ENCODE measurements at regions not wholly inside any gene's neighbourhood (a gene's known extent, or its start where the extent isn't known, plus 50 kb on each side); places are given as distances from the start of the nearest gene placed in this dataset.

DNA sequence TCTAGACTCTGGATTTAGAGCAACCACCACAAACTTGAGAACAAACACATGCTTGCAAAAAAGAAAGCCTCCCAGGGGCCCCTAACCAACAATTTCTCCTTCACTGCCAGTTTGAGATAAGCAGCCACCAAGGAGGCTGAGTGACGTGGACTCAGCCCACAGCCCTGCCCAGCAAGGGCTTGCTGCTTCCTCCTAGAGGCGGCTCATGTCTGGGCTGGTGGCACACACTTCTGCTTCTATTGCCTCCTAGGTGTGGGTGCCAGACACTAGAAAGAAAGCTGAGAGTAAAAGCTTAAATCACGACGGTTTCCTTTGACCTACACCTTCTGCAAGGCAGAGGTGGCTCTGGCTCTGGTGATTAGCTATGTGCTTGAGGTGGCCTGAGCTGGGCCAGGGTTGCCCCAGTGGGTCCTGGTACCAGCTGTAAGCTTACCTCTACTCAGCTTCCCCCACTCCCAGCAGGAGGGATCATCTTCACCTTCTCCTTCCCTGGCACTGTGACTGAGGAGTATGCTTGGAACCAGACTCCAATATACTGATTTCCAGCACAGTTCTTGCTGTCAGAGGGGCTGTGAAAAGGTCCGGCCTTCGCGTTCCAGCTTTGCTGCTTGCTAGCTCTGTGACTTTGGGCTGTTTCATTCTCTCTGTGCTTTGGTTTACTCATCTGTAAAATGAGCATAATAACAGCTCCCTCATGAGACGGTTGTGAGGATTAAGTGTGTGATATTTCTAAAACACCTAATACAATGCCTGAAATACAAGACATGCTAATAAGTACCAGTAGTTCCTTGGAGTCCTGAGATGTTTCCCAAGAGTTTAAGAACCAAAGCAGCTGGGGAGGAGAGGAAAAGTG is 89.7 kb upstream of the PARP11 start:
- DNase-seq (ENCODE audit: low read depth in 2 of 2), result peak; percentile 31 to 39

DNA sequence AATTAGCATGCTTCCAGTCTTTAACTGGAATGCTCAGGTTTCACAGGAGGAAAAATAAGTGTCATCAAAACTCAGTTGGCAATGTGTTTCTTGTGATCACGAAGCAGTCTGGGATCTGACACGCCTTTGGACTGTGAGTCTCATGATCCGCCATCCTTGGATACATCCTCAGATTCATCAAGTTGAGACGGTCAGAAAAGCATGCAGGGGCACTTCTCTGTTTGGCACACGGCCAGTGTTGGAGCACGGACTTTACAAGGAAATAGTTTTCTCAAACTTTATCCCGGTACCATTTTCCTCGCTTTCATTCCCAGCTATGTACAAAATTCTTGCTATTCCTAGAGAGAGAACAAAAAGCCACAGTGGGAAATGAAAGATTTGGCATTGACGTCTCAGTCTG is 88.4 kb upstream of the PARP11 start:
- no peak for DNase-seq (ENCODE audit: low read depth in 2 of 2)

DNA sequence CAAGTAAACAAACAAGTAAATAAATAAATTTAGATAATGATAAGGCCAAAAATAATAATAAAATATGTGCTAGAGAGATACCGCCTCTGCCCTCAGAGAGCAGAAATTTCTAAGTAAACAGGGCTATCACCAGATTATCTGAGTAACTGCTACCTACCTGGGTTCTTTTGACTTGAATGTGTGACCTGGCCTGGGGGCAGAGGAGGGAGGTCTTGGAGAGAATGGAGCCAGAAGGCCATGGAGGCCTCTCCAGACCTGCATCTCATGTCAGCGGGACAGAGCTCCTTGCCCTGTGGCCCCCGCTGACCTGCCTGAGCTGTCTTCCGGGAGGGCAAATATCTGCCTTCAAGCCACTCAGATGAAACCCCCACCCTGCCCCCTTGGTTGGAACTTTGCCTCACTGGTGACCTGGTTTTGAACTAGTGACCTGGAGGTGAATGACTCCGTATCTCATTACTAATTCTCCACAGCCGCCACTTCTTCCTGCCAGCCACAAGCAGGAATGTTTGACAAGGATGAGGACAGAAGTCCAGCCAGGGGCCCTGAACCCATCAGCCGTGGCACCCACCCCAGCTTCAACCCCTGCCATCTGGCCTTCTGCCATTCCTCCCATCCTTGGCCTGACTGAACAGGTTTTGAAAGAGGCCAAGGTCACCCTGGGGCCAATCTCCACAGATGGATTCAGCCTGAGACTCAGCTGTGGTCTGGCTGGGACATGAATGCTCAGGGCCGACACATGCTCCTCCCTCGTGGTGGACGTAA is 86.8 kb upstream of the PARP11 start:
- no peak for DNase-seq (ENCODE audit: low read depth in 2 of 2)

DNA sequence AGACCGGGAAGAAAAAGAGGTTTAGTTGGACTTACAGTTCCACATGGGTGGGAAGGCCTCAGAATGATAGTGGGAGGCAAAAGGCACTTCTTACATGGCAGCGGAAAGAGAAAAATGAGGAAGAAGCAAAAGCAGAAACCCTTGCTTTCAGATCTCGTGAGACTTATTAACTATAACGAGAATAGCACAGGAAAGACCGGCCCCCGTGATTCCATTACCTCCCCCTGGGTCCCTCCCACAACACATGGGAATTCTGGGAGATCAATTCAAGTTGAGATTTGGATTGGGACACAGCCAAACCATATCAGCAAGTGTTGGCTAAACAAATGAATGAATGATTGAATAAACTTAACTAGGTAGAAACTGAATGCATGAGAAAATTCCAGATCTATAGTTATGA is 85.3 kb upstream of the PARP11 start:
- DNase-seq (ENCODE audit: low read depth in 2 of 2), result no peak

DNA sequence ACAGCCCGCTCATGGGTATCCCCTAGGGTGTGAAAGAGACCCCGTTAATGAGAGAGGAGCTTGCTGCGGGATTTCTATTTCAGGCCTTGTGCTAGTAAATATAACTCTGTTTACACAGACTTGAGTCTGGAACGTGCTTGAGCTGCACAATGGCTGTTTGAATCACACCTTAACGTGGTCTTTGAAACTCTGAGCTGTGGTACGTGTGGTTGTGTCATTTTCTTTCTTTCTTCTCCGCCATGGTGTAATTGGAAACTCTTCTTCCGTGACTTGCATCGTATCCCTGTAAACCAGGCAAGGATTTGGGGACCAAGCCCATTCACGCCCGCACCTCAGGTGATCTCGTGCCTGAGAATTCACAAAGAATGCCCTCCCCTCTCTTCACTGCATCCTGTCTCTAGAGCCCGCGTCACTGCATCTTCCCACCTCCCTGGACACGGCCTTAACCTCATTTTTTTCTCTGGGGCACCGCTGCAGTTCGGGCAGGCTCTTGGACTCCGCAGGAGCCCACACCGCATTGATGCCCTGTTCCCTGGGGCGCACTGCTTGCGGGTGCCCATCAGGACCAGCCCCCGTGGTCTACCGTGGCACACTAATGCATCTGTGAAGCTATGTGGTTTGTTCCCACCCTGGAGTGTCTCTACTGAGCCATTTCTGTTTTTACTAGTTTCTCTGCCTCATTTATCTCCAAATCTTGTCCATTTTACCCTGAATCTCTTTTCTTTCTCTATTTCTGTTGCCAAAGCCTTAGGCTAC is 78.4 kb upstream of the PARP11 start:
- no peak for DNase-seq (ENCODE audit: low read depth in 2 of 2)

DNA sequence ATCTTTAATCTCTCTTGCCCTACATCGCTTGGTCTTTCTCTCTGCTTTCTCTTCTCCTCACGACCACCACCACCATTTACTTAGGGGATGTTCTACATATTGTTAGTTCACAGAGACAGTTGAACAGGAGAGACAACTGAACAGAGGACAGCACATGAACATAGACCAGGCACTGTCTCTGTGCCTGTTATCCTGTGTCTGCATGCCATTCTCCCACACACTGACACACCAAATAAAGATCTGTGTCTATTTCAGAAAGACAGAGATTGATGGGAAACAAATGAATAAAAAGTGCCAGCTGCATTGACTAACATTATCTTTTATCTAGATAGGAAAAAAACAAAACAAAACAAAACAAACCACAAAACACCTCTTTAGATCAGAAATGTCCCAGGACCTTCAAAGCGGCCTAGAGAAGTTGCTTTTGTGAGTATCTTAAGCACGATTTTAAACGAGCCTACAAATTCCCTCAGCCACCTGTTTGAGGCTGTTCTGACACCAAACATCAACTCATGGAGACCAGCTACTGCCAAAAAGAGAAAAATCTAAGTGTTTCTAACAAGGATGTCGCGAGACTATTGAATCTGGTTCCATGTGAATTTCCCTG is 77.6 kb upstream of the PARP11 start:
- DNase-seq (ENCODE audit: low read depth in 2 of 2), result no peak

DNA sequence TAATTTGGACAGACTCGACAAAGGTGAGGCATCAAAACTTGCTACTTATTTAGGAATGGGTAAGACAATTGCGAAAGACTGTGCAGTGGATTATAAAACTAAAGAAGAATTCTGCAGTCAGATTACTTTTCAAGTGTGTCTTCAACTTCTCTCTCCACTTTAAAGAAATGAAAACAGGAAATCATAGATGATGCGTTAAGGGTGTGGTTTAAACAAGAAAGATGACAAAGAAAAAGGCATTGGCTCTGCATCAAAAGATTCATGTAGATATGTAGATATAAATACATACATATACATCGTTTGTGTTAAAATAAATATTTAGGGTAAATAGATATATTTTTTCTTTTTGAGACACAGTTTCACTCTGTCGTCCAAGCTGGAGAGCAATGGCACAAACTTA is 74.6 kb upstream of the PARP11 start:
- DNase-seq (ENCODE audit: low read depth in 2 of 2), result no peak

DNA sequence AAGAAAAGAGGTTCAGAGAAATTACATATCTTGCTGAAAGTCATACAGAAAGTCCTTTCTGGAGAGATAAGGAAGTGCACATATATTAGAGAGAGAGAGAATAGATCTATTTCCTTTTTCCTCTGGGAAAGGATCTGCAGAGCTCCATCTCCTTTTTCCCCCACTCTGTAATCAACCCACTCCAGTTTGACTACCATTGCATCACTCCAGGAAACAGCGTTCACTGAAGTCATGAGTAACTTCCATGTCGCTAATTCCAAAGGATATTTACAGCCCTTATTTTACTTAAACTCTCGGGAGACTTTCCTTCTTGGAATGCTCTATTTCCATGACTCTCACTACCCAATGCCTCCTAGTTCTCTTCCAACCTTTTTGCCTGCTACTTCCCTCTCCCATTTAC is 72.5 kb upstream of the PARP11 start:
- DNase-seq (ENCODE audit: low read depth in 2 of 2), result no peak

DNA sequence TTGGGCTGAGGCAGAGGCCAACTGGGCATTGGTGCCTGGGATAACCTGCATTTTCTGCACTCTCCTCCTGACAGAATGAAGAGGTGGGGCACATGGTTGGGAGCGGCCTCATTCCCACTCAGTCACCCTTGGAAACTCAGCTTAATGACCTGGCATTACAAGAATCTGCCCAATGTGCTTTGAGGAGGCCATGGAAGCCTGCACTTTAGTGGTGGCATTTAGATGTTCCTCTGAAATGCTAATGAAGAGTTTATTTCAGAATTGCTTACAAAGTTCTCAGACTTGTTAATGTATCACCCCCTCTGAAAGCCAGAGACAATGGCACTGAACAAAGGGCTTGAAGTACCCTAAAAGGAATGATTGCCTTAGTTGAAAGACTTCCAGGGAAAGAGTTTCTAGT is 71.4 kb upstream of the PARP11 start:
- no peak for DNase-seq (ENCODE audit: low read depth in 2 of 2)

DNA sequence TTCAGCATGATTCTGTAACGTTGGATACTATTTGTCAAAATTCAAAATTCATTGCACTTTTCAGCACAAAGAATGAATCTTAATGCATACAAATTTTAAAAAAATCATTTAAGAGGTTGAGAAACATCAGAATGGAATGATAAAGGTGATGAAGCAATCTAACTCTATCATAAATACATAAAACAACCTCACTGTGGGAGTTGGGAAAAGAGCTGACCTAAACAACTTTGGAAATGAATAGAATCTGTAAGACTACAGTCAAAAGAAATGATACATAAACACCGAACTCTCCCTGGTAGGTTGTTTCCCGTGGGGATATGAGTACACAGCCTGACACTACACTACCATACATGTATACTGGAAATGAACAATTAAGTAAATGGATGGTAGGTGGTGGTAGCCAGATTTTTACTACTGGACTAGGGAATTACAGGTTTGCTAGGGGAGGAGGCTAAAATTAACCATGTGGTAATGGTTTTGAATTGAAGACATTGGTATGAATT is 64.9 kb upstream of the PARP11 start:
- no peak for DNase-seq (ENCODE audit: low read depth in 2 of 2)

DNA sequence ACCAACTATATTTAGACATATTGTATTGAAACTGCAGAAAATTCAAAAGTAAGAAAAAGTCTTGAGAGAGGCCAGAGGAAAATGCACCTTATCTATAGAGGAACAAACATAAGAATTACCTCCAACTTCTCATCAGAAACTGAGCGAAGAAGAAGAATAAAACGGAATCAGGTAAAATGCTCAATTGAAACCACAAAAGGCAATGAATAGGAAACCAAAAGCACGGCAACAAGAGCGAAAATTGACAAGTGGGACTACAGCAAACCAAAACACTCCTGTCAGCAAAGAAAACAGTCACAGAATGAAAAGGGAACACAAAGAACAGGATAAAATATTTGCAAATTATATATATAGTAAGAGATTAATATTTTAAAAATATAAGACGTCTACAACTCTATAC is 61.9 kb upstream of the PARP11 start:
- DNase-seq (ENCODE audit: low read depth in 2 of 2), result no peak

DNA sequence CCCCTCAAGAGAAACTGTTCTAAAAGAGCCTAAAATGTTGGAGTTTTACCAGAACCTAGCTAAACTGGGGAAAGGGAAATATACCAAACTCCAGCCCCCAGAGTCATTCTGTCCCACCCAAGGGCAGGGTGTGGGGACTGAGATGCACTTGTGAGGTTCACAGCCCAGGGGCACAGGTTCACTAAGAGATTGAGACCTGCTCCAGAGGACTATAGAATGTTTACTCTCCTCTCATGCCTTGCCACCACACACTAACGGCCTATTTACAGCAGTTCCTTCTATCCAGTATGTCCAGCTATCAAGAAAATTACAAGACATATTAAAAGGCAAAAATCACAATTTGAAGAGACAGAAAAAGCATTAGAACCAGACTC is 60.6 kb upstream of the PARP11 start:
- DNase-seq (ENCODE audit: low read depth in 2 of 2), result no peak

DNA sequence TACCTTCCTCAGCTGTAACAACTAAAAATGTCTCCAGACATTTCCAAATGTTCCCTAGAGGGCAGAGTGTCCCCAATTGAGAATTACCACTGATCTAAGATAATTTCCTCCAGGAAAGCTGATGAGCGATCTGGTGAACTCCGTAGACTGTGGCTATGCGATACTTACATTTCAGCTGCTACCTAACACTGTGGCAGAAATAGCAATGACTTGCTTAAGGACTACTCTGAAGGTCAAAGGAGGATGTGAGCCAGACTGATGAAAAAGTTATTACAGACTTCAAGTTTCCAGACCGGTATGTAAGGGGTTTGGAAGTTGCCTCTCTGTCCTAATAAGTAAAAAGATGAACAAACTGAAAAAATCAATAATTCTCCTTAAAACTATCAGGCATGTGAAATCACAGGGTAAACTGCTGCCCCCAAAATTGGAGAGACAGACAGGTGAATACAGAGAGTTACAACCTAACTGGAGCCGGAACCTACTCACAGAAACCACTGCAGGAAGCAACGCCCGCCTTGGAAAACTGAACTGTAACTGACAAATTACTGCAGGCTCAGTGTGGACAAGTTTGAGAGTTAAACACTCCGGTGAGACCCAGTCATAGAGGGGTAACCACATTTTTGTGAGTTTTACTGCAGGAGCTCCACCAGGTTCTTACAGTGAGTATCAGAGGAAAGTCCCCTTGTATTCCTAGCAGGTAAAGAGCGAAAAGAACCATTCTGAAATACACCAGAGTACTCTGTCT is 60.0 kb upstream of the PARP11 start:
- DNase-seq (ENCODE audit: low read depth in 2 of 2), result no peak

DNA sequence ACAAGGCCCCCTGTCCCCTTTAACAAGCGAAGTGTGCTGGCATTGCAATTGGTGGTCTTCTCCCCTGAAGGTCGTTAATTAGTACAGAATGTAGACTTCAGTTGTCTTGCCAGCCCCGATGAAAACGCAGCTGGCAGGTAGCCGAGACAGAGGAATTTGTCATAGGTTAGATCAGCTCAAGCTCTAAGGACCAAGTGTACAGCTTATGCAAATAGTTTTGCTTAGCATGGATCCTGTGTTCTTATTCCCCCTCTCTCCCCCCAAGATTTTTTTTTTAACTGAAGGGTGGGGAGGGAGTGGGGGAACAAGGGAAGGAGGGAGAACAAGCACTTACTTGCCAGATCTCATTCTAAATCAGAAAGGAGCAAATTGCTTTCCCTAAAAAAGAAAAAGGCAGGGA is 58.6 kb upstream of the PARP11 start:
- no peak for DNase-seq (ENCODE audit: low read depth in 2 of 2)

DNA sequence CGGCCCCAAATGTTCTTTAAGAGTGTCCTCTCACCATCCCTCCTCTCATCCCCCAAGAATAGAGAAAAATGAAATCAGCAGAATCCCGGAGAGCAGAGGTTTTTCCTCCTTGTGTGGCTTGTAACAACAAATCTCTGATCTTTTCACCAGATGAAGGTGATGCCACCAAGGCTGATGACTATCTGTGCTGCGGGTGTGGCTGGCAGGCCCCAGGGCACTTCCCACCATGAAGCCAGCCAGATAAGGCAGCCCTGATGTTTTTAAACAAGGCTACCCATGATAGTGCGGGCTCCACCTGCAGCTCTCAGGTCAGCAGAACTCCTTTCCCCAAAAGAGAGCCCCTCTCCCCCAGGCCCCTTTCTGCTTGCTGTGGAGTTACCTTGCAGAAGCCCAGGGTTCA is 58.0 kb upstream of the PARP11 start:
- DNase-seq (ENCODE audit: low read depth in 2 of 2), result no peak

DNA sequence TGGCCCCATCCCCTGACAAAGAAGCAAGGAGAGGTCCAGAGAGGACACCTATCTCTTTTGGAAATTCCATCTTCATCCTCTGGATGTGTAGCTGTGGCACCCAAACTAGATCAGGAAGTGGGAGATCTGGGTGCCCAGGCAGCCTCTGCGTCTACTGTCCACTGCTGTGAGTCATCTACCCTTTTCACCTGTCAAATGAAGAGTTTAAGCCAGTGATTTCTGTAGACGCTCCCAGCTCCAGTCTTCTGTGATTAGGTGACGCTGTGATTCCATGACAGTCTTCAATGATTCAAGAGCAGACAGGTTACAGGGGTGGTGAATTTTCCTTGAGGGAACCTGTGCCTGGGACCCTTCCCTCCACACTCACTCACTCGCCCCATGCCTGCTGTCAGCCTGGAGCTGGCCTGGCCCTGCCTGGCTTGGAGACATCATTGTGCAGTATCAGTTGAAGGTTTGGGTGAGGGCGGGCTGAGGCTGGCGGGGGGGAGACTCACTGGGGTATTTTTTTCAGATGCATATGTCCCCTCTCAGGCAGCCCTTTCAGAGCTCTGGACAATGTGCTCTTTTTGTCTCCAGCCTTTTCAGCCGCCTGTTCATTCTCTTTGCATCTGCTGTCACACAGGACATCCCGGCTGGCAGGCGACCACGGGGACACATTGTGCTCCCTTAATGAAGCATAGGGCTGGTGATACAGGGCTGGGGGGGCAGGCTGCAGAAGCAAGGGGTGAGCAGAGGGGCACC is 56.8 kb upstream of the PARP11 start:
- DNase-seq (ENCODE audit: low read depth in 2 of 2), result no peak

DNA sequence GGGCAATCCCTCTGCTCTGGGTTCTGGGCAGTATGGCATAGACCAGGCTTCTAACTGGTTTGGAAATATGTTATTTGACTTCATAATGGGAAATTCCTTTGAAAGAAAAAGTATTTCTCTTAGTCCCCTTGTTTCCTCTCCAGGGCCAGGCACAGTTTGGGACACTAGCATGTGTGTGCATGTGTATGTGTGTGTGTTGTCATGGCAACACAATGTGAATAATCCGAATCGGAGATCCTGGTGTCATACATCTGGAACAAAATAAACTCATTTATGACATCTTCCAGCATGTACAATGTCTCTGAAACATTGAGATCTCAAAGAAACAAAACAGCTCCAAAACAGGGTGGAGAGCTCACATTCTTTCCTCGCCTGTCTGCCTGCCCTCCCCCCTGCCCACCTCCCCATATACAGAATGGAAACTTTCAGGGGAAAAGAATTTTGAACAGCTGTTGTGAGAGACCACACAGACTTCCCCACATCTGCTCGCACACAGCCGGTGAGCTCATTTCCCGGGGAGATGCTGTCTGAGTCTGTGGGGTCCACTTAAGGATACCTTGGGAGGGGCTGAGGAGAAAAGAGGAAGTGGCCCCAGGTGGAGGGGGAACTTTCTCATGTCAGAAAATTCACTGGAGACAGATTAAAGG is 55.5 kb upstream of the PARP11 start:
- DNase-seq (ENCODE audit: low read depth in 2 of 2), result no peak

DNA sequence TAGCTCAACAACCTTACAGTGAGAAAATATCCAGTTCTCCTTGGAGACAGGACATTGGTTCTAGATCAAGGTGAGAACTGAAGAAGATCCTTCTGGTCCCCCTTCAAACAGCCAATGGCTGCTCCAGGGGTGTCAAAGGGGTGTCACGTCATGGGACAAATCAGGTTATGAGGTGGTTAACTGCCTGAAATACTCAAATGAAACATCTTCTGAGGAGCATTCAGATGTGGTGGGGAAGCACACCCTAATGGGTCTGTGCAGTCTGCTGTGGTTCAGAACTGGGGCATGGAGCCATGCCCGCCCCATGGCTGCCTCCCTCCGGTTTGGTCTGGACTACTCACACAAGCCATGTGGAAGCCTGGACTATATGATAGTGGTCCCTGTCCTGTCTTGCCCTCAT is 52.4 kb upstream of the PARP11 start:
- no peak for DNase-seq (ENCODE audit: low read depth in 2 of 2)

DNA sequence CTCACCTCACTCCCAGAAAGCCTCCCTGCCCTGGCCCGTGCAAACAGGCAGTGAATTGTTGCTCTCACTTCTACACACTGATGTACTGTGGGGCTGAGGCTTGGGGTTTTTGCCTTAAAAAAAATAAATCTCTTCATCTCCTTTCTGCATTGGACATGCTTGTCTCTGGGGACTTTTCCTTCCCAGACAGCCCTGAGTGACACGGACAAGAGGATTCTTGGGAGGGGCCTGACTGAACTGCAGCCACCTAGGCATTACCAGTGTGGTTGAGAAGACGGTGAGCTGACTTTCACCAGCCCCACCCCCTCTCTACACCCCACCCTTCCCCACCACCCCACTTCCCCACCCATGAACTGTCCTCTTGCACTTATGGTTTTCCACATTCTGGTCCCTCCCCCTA is 51.6 kb upstream of the PARP11 start:
- no peak for DNase-seq (ENCODE audit: low read depth in 2 of 2)

DNA sequence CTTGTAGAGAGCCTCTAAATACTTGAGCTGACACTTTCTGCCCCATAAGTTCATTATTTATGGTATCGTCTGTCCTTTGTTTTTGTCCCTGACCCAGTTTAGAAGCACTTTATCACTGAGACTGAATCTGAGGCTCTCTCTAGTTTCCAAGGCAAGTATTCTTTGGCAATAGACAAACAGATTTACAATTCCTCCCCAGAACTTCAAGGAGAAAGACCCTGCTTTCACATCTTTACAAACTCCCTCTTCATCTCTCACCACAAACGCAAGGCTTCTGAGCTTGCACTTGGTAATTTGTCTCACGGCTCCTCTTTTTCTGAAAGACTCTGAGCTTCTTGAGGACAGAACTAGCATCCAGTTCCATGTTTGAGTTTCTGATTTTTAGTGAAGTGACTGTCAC is 49.8 kb upstream of the PARP11 start:
- DNase-seq (ENCODE audit: low read depth in 2 of 2), result no peak

Measured in stimulated activated CD8-positive, alpha-beta memory T cell treated with anti-CD3 and anti-CD28 coated beads, Interleukin-7, amount 100 ng/mL, for 4 hours (primary cell).